ENCODE measurements at regions not wholly inside any gene's neighbourhood (a gene's known extent, or its start where the extent isn't known, plus 50 kb on each side); places are given as distances from the start of the nearest gene placed in this dataset.

DNA sequence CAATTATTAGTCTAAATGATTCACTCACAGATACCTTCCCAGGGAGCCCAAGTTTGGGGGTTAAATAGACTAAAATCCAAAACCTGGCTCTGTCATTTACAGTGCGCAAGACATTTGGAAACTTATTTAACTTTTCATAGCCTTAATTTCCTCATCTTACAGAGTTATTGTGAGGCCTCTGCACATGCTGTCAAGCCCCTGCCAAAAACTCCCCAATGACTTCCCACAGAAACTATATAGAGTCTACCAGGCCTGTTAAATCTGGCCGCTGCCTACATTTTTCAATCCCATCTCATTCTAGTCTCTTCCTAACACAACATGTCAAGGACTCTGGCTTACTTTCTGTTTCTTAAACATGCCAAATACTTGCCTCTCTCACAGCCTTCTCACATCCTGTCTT, 412.5 kb downstream of the ELAVL2 start:
- H3K27ac Mint-ChIP-seq: no peak overlapping the region

DNA sequence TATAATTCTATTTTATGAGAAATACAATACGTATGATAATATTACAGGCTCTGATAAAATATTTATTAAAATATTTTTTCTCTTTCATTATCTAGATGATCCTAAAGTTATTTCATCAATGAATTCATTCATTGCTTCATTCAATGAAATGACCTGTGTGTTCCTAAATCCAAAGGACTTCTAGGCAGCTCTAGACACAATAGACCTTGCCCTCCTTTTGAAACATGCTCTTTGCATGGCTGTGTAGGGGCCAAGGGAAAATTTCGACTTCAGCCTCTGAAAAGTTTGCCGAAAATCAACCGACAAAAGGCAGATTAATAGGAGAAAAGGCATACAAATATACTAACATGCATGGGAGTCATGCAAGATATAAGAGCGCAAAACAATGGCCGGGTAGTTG, 402.0 kb downstream of the ELAVL2 start:
- H3K27me3 ChIP-seq (ENCODE audit: insufficient read depth, low read length, poor library complexity, severe bottlenecking): no peaks in the 10 kb centered on the region
- CTCF ChIA-PET: no interaction called here
- no peaks in the 10 kb centered on the region for H3K9me3 ChIP-seq (ENCODE audit: low read length)
- H3K4me3 ChIP-seq (ENCODE audit: low read length): no peak overlapping the region
- Mint-ChIP-seq H3K36me3 (no peaks in the 10 kb centered on the region), H3K4me1 (no peaks in the 10 kb centered on the region), H3K9me3 (peaks cover 4 to 22% (median 14%) of the 10 kb centered on the region in 5 donors), H3K27me3 (no peaks in the 10 kb centered on the region), H3K4me3 (no peak overlapping the region), H3K27ac (no peak overlapping the region)
- DNase-seq: no peak
- H3K27ac ChIP-seq (ENCODE audit: low read depth, low read length): no peak overlapping the region
- H3K4me1 ChIP-seq (ENCODE audit: insufficient read depth, low read length): no peaks in the 10 kb centered on the region
- no peaks in the 10 kb centered on the region for H3K36me3 ChIP-seq (ENCODE audit: insufficient read depth, low read length)
- POLR2A ChIA-PET: no interaction called here

More for the DNA sequence above, 412.5 kb downstream of the ELAVL2 start:
- no peaks in the 10 kb centered on the region for H3K9me3 ChIP-seq (ENCODE audit: low read length)
- Mint-ChIP-seq H3K4me1 (no peaks in the 10 kb centered on the region), H3K27me3 (no peaks in the 10 kb centered on the region), H3K36me3 (no peaks in the 10 kb centered on the region), H3K9me3 (peaks cover 2 to 18% (median 6%) of the 10 kb centered on the region in 5 donors), H3K4me3 (no peak overlapping the region)
- no peaks in the 10 kb centered on the region for H3K27me3 ChIP-seq (ENCODE audit: insufficient read depth, low read length, poor library complexity, severe bottlenecking)
- CTCF ChIA-PET: no interaction called here
- H3K4me1 ChIP-seq (ENCODE audit: insufficient read depth, low read length): no peaks in the 10 kb centered on the region
- DNase-seq: no peak
- no peaks in the 10 kb centered on the region for H3K36me3 ChIP-seq (ENCODE audit: insufficient read depth, low read length)
- POLR2A ChIA-PET: no interaction called here
- H3K27ac ChIP-seq (ENCODE audit: low read depth, low read length): no peak overlapping the region
- H3K4me3 ChIP-seq (ENCODE audit: low read length): no peak overlapping the region

DNA sequence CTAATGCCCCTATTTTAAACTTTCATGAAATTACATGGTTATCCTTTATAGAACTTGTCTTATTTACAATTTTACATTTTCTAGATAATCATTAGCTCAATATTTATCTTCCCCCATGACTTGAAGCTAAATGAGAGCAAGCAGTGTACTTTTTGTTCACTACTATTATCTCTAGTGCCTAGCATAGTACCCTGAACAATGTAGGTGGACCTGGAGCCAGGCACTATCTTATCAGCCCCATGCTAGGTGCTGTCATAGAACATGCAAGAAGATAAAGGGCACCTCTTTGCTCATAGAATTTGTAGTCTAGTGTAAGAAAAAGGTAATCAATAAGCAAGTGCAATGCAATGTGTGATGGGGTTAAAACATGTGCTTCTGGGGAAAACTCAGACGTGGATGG, 399.9 kb downstream of the ELAVL2 start:
- H3K4me3 Mint-ChIP-seq: no peak overlapping the region
- CTCF ChIA-PET: no interaction called here

DNA sequence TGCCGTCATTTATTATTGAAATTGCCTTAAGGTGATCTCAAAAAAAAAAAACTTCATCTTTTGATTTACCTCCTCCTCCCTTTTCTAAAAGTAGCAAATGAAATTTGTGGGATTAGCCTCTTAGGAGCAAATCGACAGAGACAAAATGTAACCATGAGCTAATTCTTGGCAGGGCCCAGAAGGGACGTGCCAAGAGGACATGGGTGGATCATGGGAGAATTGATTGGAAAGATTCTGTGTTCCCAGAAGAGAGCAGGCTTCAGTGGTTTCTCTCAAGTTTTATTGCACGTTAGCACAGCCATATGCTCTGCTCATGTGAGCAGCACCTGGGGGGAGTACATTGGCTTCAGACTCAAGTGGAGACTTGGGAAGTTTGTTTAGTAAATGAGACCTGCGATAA, 394.6 kb downstream of the ELAVL2 start:
- Histone ChIP-seq H3K4me3 (ENCODE audit: low read length) (no peak overlapping the region), H3K36me3 (ENCODE audit: insufficient read depth, low read length) (no peaks in the 10 kb centered on the region), H3K4me1 (ENCODE audit: insufficient read depth, low read length) (no peaks in the 10 kb centered on the region), H3K27me3 (ENCODE audit: insufficient read depth, low read length, poor library complexity, severe bottlenecking) (no peaks in the 10 kb centered on the region), H3K27ac (ENCODE audit: low read depth, low read length) (no peak overlapping the region), H3K9me3 (ENCODE audit: low read length) (no peaks in the 10 kb centered on the region)
- DNase-seq: no peak
- ChIA-PET CTCF (no interaction called here), POLR2A (no interaction called here)
- no peaks in the 10 kb centered on the region for H3K4me1 Mint-ChIP-seq
- H3K27me3 Mint-ChIP-seq: no peaks in the 10 kb centered on the region
- no peaks in the 10 kb centered on the region for H3K36me3 Mint-ChIP-seq
- no peak overlapping the region for H3K27ac Mint-ChIP-seq
- no peak overlapping the region for H3K4me3 Mint-ChIP-seq
- H3K9me3 Mint-ChIP-seq: peaks cover 5 to 19% (median 8%) of the 10 kb centered on the region in 5 donors

More for the DNA sequence above, 399.9 kb downstream of the ELAVL2 start:
- DNase-seq: no peak
- Histone ChIP-seq H3K36me3 (ENCODE audit: insufficient read depth, low read length) (no peaks in the 10 kb centered on the region), H3K4me1 (ENCODE audit: insufficient read depth, low read length) (no peaks in the 10 kb centered on the region), H3K27ac (ENCODE audit: low read depth, low read length) (no peak overlapping the region), H3K27me3 (ENCODE audit: insufficient read depth, low read length, poor library complexity, severe bottlenecking) (no peaks in the 10 kb centered on the region), H3K9me3 (ENCODE audit: low read length) (no peaks in the 10 kb centered on the region), H3K4me3 (ENCODE audit: low read length) (no peak overlapping the region)
- Mint-ChIP-seq H3K9me3 (peaks cover 3 to 20% (median 10%) of the 10 kb centered on the region in 5 donors), H3K4me1 (no peaks in the 10 kb centered on the region), H3K27ac (peak overlapping the region in 1 of 8 donors; percentile 47), H3K36me3 (no peaks in the 10 kb centered on the region), H3K27me3 (no peaks in the 10 kb centered on the region)
- POLR2A ChIA-PET: no interaction called here

DNA sequence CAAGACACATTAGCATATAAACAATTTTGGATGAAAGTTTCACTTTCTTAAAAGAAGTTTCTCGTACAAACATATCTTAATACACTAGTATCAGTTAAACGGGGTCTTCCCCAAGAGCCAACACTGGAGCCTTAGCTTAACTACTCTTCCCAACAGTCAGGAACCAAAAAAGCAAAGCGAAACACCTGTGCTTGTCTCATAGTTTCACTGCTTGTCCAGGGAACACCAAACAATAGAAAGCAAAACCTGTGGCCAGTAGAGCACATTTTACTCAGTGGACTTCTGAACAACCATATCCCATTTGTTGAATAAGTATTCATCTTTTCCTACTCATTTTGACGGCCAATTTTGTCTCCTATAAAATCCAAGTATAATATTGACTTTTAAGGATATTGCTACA, 391.4 kb downstream of the ELAVL2 start:
- H3K9me3 Mint-ChIP-seq: peaks cover 4 to 23% (median 5%) of the 10 kb centered on the region in 5 donors
- H3K4me3 ChIP-seq (ENCODE audit: low read length): no peak overlapping the region
- no peaks in the 10 kb centered on the region for H3K4me1 ChIP-seq (ENCODE audit: insufficient read depth, low read length)
- H3K36me3 ChIP-seq (ENCODE audit: insufficient read depth, low read length): no peaks in the 10 kb centered on the region
- CTCF ChIA-PET: no interaction called here
- no peak overlapping the region for H3K4me3 Mint-ChIP-seq
- no peaks in the 10 kb centered on the region for H3K27me3 Mint-ChIP-seq
- no peak for DNase-seq
- H3K36me3 Mint-ChIP-seq: no peaks in the 10 kb centered on the region
- no peaks in the 10 kb centered on the region for H3K9me3 ChIP-seq (ENCODE audit: low read length)
- POLR2A ChIA-PET: no interaction called here
- no peaks in the 10 kb centered on the region for H3K4me1 Mint-ChIP-seq
- no peak overlapping the region for H3K27ac ChIP-seq (ENCODE audit: low read depth, low read length)
- no peaks in the 10 kb centered on the region for H3K27me3 ChIP-seq (ENCODE audit: insufficient read depth, low read length, poor library complexity, severe bottlenecking)
- H3K27ac Mint-ChIP-seq: no peak overlapping the region

DNA sequence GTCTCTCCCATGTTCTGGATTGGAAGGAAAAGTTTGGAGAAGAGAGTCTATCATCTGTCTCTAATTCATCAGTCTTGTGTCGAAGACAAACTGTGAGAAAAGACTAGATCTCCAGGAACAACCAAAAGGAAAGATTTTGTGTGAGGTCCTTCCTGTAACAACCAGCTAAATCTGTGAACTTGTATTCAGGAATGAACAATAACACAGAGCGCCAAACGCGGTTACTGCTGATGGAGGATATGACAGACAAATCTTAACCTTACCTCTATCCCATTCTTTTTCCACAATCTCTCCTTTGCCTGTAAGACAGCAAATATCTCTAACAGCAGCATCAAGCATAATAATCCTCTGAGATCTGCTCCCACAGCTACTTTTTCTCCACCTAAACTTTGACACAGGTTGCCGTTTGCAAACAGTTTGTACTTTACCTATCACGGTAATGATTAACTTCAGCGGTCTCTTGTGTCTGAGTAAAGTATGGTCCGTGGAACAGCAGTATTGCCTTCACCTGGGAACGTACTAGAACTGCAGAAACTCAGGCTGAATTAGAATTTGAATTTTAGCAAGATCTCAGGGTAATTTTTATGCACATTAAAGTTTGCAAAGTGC, 387.6 kb downstream of the ELAVL2 start:
- ChIA-PET CTCF (no interaction called here), POLR2A (no interaction called here)
- H3K27ac ChIP-seq (ENCODE audit: low read depth, low read length): no peak overlapping the region
- DNase-seq: no peak
- no peaks in the 10 kb centered on the region for H3K4me1 ChIP-seq (ENCODE audit: insufficient read depth, low read length)
- Mint-ChIP-seq H3K27ac (no peak overlapping the region), H3K4me1 (no peaks in the 10 kb centered on the region), H3K36me3 (no peaks in the 10 kb centered on the region), H3K9me3 (peaks cover 0 to 22% (median 7%) of the 10 kb centered on the region in 5 donors), H3K27me3 (no peaks in the 10 kb centered on the region), H3K4me3 (no peak overlapping the region)
- H3K36me3 ChIP-seq (ENCODE audit: insufficient read depth, low read length): no peaks in the 10 kb centered on the region
- H3K9me3 ChIP-seq (ENCODE audit: low read length): no peaks in the 10 kb centered on the region
- H3K27me3 ChIP-seq (ENCODE audit: insufficient read depth, low read length, poor library complexity, severe bottlenecking): no peaks in the 10 kb centered on the region
- no peak overlapping the region for H3K4me3 ChIP-seq (ENCODE audit: low read length)

DNA sequence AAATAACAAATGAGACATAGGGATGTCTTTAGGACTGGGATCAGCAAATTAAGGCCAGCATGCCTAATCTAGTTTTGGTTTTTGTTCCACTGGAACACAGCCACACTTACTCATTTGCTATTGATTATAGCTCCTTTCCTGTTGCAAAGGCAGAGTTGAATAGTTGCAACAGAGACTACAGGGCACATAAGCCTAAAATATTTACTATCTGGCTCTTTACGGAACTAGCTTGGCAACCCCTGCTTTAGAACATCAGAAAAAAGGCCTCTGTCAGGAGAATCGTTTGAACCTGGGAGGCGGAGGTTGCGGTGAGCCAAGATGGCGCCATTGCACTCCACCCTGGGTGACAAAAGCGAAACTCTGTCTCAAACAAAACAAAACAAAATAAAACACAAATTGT, 384.8 kb downstream of the ELAVL2 start:
- Mint-ChIP-seq H3K27ac (no peak overlapping the region), H3K36me3 (no peaks in the 10 kb centered on the region), H3K9me3 (peaks cover 2 to 19% (median 6%) of the 10 kb centered on the region in 5 donors), H3K4me3 (no peak overlapping the region), H3K4me1 (no peaks in the 10 kb centered on the region), H3K27me3 (no peaks in the 10 kb centered on the region)
- CTCF ChIA-PET: no interaction called here
- no peaks in the 10 kb centered on the region for H3K36me3 ChIP-seq (ENCODE audit: insufficient read depth, low read length)
- H3K27ac ChIP-seq (ENCODE audit: low read depth, low read length): no peak overlapping the region
- H3K9me3 ChIP-seq (ENCODE audit: low read length): no peaks in the 10 kb centered on the region
- POLR2A ChIA-PET: no interaction called here
- no peaks in the 10 kb centered on the region for H3K4me1 ChIP-seq (ENCODE audit: insufficient read depth, low read length)
- DNase-seq: no peak
- H3K4me3 ChIP-seq (ENCODE audit: low read length): no peak overlapping the region
- H3K27me3 ChIP-seq (ENCODE audit: insufficient read depth, low read length, poor library complexity, severe bottlenecking): no peaks in the 10 kb centered on the region

DNA sequence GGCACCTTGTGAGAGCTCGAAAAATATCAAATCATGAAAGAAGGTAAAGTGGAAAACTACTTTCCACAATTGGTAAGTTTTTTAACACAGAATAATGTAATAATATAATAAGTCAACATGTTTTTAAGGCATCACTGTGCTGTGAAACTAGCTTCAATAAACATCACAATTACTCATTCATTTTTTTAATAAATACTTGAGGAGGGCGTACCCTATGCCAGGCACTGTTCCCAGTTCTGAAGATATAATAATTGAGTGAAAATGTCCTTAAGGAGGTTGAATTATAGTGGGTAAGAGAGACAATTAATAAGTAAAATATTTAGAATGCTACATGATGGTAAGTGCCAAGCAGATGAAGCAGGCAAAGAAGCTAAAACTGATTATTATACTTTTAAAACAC, 381.4 kb downstream of the ELAVL2 start:
- Mint-ChIP-seq H3K27me3 (no peaks in the 10 kb centered on the region), H3K4me3 (no peak overlapping the region), H3K27ac (peak overlapping the region in 1 of 8 donors; percentile 16), H3K4me1 (no peaks in the 10 kb centered on the region), H3K36me3 (no peaks in the 10 kb centered on the region), H3K9me3 (peaks cover 4 to 23% (median 7%) of the 10 kb centered on the region in 5 donors)
- POLR2A ChIA-PET: no interaction called here
- DNase-seq: no peak
- Histone ChIP-seq H3K27me3 (ENCODE audit: insufficient read depth, low read length, poor library complexity, severe bottlenecking) (no peaks in the 10 kb centered on the region), H3K9me3 (ENCODE audit: low read length) (no peaks in the 10 kb centered on the region), H3K4me3 (ENCODE audit: low read length) (no peak overlapping the region), H3K36me3 (ENCODE audit: insufficient read depth, low read length) (no peaks in the 10 kb centered on the region), H3K27ac (ENCODE audit: low read depth, low read length) (no peak overlapping the region), H3K4me1 (ENCODE audit: insufficient read depth, low read length) (no peaks in the 10 kb centered on the region)
- CTCF ChIA-PET: no interaction called here

DNA sequence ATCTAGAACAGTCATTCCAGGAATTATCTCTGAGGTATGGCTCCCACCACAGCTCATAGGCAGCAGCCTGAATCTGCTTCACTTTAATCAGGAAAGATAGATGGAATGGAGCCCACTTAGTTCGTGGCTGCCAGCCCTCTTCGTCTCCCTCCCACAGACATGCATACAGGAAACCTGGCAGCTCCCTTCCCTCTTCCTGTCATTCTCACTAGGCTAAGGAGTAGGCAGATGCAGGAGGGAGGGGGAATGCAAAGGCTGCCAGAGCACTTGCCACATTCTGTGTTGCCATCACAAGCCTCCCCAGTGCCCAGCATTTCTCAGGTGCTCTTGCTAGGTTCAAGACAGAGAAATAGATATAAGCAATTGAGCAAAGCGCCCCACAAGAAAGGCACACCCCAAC, 378.9 kb downstream of the ELAVL2 start:
- H3K4me3 ChIP-seq (ENCODE audit: low read length): no peak overlapping the region
- no peaks in the 10 kb centered on the region for H3K4me1 ChIP-seq (ENCODE audit: insufficient read depth, low read length)
- H3K36me3 ChIP-seq (ENCODE audit: insufficient read depth, low read length): no peaks in the 10 kb centered on the region
- no peak overlapping the region for H3K27ac Mint-ChIP-seq
- H3K27me3 Mint-ChIP-seq: no peaks in the 10 kb centered on the region
- no peaks in the 10 kb centered on the region for H3K27me3 ChIP-seq (ENCODE audit: insufficient read depth, low read length, poor library complexity, severe bottlenecking)
- no peaks in the 10 kb centered on the region for H3K36me3 Mint-ChIP-seq
- CTCF ChIA-PET: no interaction called here
- H3K9me3 Mint-ChIP-seq: peaks cover 2 to 18% (median 8%) of the 10 kb centered on the region in 5 donors
- H3K9me3 ChIP-seq (ENCODE audit: low read length): no peaks in the 10 kb centered on the region
- POLR2A ChIA-PET: no interaction called here
- H3K27ac ChIP-seq (ENCODE audit: low read depth, low read length): no peak overlapping the region
- H3K4me1 Mint-ChIP-seq: no peaks in the 10 kb centered on the region
- no peak overlapping the region for H3K4me3 Mint-ChIP-seq
- no peak for DNase-seq
